G401 (cell line): ENCODE measurements at regions not wholly inside any gene's neighbourhood (a gene's known extent, or its start where the extent isn't known, plus 50 kb on each side); places are given as distances from the start of the nearest gene placed in this dataset.

Experiments used
- DNase-seq: peaks from one replicate; pipeline ENCODE4 v3.0.0-alpha.2; 2015; ENCODE audit warnings: low spot score
- in situ Hi-C: cut with HindIII; loops from 2 replicates; pipeline ENCODE4 v1.10.0; 2016; ENCODE audit warnings: low sequenced_read_pairs, mixed read lengths

DNA sequence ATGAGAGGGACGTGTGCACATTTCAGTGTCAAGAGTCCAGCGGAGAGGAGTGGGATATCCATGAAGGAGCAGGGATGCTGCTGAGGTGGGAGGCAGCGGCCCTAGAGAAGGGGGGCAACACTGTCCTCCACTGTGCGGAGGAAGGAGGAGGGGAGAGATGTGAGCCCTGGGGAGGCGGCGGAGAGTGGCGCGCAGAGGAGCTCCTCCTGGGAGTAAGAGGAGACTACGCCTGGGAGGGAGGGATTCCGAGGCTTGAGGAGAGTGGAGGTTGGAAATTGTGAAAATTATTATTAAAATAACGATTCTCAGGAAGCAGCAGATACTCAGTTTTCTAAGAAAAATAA lies 142.7 kb downstream of the CEP57L1 start:
- no peak for DNase-seq
- in situ Hi-C loops: no loop called here

DNA sequence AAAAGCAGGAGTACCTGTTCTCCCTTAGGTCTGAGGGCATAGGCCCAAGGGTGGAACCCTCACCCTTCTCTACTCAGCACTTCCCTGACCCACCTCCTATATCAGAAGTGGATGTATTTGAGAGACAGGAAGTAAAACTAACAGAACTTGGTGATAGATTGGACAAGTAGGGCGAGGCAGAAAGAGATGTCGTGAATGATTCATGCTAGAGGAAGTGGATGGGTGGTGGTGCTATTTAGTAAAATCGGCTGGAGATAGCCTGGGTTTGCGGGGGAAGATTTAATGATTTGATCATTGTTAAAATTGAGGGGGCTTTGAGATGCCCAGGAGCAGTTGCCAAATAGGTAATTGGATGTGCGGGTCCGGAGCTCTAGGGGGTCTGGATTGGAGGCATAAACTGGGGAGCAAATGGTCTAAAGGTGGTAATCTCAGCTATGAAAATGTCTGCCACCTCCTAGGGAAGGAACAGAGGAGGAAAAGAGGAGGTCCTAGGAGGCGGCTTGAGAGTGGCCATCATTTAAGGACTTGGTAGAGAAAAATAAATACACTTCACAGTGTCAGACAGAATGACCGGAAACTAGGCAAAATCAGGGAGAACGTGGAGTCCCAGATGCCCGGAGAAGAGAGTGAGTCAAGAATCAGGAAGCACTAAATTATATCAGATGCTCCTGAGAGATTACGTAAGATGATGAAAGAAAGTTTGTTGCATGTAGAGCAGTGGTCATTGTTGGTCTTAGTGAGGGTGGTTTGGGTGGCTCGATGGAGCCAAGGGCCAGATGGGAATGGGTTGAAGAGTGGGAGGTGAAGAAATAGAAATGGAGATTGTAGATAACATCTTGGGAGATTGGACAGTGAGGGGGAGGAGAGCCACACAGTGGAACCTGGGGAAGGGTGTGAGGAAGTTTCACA lies 142.0 kb downstream of the CEP57L1 start:
- in situ Hi-C loops: no loop called here
- DNase-seq: no peak

DNA sequence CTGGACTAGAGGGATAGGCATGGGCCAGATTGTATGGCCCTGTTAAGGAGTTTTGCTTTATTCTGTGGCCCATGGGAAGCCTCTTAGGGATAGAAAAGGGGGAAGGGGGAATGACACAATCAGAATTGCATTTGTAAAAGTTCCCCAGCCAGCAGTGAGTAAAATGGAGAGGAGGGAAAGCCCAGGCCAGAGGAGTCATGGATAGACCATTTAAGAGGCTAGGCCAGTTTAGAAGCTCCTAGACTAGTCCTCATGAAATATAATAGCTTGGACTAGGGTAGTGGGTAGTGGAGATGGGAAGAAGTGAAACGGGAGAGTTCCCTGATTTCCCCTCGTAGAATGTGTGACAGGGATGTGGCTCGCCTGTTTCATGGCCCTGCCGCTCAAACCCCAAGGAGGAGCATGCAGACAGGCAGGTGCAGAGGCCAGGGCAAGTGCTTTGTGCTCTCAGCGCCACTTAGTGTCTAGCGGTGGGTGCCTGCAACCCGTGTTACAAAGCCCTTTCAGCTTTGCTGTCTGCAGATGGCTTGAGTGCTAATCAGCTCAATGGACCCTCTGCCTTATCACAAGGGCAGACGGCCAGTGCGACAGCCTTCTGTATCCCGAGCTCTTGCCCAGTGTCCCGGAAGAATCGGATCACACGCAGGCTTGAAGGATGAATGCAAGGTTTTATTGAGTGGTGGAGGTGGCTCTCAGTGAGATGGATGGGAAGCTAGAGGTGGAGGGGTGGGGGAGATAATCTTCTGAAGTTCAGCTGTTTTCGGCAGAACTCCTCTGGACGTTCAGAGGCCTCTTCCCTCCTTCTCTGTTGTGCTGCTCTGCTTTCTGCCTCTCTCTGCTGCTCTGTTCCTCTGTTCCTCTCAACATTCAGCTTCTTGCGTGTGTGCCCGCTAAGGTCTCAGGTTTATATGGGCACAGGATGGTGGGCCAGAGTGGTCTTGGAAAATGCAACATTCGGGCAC lies 141.1 kb downstream of the CEP57L1 start:
- in situ Hi-C loops: no loop called here
- no peak for DNase-seq

DNA sequence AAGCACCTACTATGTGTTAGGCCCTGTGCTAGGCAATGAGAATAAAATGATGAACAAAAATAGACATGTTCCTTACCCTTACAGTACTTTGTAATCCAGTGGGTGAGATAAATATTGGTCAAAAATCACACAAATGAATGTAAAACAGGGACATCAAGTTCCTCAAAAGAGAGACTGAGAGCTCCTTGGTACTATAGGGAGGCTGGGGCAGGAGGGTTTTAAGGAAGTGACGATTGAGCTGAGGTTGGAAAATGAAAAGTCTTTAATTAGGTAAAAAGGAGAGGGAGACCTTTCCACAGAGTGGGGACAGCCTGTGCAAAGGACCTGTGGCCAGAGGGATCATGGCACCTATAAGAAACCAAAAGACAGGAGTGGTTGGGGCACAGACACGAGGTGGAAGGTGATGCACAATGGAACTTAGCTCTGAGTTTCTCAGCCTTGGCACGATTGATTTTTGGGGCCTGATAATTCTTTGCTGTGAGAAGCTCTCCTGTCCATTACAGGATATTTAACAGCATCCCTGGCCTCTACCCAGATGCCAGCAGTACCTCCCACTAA lies 140.3 kb downstream of the CEP57L1 start:
- no peak for DNase-seq
- in situ Hi-C loops: no loop called here

DNA sequence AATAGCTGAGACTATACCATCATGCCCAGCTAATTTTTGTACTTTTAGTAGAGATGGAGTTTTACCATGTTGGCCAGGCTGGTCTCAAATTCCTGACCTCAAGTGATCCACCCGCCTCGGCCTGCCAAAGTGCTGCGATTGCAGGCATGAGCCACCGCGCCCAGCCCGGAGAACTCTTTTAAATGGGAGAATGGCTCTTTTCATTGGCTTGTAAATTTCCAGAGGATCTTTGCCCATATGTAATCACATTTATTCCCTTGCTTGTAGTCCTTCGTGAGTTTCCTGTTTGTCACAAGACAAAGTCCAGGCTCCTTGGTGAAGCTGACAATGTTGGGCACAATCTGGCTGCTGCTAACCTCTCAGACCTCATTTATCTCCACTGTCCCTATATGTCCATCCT lies 135.1 kb downstream of the CEP57L1 start:
- in situ Hi-C loops: no loop called here
- DNase-seq: no peak

DNA sequence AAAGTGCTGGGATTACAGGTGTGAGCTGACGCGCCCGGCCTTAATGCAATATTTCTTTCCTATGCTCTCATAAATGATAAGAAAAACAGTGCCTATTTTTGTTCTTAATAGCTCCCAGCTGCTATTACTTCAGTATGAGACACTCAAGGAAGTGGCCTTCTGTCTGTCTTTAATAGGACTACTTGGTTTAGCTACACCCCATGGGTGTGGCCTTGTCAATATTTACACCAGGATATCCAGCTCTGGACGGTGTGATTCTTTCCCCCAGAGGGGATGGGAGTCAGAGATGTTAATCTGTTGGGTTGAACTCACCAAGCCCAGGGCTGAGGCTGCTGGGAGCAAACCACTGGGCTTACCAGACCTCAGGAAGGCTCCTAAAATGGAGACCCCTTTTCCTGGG lies 134.2 kb downstream of the CEP57L1 start:
- in situ Hi-C loops: no loop called here
- no peak for DNase-seq

DNA sequence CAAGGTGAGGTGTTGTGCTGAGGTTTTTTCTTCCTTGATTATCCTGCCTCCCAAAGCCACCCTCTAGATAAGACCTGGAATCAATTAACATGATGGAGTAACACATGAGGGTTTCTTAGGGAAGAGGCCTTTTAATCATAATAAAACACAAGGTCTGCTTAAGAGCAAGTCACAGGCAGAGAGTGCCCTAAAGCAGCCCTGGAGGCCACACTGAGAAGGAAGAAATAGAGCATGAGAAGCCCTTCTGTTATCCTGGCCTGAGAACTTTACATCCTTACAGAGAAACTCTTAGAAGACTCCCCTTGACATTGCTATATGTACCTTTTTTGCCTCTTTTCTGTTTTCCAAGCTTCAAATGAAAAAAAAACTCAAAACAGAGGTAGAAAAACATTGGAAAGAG lies 132.3 kb downstream of the CEP57L1 start:
- in situ Hi-C loops: no loop called here
- peak; percentile 57 for DNase-seq

DNA sequence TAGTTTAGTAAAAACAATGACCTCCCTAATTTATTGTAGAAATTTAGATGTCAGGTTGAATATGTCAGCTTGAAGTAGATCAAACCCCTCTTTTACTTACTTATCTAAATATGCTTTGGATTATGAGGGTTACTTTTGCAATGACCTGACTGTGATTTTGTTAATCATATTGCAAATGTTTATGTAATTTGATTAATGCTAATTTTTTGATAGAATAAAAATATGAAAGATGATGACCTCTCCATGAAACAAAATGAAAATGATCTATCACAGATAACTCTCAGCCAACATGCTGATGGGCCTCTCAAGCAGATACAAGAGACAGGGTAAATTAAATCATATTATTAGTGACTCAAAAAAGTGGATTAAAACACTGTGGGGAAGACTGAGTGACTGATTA lies 131.0 kb downstream of the CEP57L1 start:
- in situ Hi-C loops: no loop called here
- no peak for DNase-seq

DNA sequence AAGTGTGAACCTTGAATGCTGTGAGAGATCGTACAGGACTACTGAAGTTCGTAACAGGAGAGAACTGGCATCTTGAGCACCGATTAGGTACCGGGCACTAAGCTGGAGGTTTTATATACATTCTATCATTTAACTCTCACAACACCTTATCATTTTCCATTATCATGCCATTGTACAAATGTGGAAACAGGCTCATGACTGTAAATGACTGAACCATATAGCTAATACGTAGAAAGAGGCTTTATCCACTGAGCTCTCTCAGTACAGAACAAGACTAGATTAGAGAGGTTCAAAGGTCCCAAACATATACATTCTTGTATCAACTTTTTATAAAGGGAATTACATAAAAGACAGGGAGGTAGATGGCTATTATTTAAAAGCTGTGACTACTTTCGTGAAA lies 130.6 kb downstream of the CEP57L1 start:
- no peak for DNase-seq
- in situ Hi-C loops: no loop called here

DNA sequence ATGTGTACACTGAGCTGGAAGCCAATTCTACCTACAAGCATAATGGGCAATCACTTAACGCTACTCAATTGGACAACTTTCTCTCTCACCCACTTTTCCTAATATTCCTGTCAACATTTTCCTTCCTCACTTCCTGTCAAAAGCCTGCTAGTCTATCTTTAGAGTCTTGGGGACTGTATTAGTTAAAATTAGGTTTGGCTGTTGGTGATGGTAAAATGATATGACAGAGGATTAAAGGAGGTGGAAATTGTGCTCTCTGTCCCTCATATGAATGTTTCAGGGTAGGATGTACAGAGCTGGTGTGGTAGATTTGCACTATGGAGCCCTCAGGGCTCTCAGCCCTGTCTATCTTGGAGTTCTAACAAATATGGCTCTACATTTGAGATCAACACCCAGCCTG lies 129.7 kb downstream of the CEP57L1 start:
- DNase-seq: no peak
- in situ Hi-C loops: no loop called here

DNA sequence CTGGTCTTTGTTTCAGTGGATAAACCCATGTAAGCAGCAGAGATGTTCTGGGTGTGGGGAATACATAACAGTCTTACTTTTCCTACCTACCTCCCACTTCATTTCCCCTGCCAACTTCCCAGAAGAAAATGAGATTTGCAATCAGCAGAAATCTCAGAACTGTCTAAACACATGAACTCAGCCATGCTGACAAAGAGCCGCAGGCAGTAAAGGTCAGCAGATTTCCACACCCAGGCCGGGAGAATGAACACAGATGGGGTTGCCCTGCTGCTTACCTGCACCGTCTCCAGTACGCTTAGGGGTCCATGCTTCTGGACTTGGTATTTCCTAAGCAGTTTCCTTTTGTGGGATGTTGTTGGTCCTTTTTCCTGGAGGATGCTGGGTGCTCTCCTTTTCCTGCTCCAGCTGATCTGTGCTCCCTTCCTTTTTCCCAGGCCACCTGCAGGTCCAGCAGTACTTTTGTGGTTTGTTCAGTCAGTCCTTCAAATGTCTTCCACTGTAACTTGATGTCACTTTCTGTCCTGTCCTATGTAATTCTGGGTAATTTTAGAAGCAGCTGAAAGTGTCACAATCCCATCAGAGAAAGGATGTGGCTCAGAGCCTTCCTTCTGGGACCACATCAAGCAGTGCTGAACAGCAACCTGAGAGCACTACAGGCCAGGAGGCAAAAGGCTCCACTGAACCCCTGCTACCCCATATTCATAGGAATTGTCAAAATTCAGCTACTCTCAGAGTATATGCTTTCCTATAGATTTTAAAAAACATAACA lies 129.0 kb downstream of the CEP57L1 start:
- DNase-seq: peak; percentile 16
- in situ Hi-C loops: no loop called here

DNA sequence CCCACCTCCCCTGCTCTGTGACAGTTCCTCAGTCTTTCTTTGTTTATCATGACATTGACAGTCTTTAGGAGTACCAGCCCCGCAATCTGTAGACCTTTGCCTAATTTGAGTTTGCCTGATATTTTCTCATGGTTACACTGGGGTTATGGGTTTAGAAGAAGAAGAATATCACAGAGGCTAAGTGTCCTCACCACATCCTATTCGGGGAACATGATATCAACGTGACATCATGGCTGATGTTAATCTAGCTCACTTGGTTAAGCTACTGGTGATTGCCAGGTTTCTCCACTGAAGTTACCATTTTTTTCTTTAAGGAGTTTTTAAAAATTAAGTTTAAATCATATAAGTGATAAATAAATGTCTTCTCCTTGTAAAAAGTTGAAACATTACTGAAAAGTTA lies 127.5 kb downstream of the CEP57L1 start:
- in situ Hi-C loops: no loop called here
- no peak for DNase-seq

DNA sequence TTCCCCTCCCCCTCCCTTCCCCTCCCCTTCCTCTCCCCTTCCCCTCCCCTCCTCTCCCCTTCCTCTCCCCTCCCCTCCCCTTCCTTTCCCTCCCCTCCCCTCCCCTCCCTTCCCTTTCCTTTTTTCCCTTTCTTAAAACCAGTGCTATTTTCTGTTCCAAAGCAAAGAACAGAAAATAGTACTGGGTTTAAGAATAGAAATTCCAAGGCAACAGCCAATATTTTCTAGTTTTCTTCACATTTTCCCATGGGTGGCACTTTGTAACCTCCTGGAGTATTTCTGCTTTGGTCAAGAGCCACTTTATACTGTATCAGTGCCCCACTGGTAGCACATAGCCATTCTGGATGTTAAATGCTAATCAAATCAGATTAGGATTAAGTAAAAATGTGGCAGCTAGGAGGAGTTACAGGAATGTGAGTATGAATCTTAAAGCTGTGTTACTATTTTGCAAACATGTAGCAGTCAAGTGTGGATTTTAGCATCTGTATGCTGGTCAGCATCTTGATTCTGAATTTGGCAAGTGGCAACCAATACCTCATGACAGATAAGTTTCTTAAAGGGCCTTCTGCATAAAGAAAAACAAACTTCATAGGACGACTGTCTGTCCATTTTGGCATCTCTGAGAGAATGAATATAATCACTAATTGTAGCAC lies 126.4 kb downstream of the CEP57L1 start:
- in situ Hi-C loops: no loop called here
- DNase-seq: no peak
